AG10803 (cell line): ENCODE measurements at regions not wholly inside any gene's neighbourhood (a gene's known extent, or its start where the extent isn't known, plus 50 kb on each side); places are given as distances from the start of the nearest gene placed in this dataset.

Experiments used
- DNase-seq: peaks from one replicate; pipeline ENCODE4 v3.0.0; 2010; ENCODE audit warnings: low read depth
- H3K4me3 ChIP-seq: 2 replicates; pipeline ENCODE4 v1.5.1; 2011; ENCODE audit warnings: mild to moderate bottlenecking, low read length, control low read depth
- TF ChIP-seq, protein P1 (sequence below): conservative IDR thresholded peaks from 2 replicates; pipeline ENCODE4 v1.5.1; 2011; ENCODE audit warnings: mild to moderate bottlenecking, low read length, control low read depth, inconsistent platforms

DNA sequence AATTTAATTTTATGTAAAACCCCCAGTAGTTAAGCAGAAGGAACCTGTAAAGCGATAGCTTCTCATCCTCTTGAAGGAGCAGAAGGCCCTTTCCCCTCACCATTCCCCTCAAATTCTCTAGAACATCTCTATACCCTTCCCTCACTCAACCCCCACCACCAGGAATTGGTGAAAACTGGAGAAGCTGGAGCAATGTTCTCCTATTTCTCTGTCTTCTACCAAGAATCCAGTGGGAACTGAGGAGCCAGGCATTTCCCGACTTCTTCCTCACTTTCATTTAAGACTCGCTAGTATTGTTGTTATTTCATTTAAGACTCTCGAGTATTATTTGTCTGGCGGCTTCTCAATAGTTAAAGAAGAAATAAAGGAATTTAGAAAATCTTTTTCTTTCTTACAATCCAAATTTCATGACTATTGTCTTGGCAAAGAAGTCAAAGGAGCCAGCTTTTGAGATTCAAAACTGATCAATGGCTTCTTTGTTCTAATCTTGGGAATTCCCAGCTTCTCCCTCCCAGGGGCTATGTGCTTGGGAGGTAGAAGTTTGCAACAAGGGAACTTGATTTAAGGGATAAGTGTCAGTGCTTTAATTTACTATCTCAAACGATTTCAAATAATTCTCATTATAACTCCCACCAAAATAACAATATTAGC, 253.3 kb upstream of the ADGRL2 start:
- DNase-seq = no peak
- TF ChIP-seq, protein P1, sequence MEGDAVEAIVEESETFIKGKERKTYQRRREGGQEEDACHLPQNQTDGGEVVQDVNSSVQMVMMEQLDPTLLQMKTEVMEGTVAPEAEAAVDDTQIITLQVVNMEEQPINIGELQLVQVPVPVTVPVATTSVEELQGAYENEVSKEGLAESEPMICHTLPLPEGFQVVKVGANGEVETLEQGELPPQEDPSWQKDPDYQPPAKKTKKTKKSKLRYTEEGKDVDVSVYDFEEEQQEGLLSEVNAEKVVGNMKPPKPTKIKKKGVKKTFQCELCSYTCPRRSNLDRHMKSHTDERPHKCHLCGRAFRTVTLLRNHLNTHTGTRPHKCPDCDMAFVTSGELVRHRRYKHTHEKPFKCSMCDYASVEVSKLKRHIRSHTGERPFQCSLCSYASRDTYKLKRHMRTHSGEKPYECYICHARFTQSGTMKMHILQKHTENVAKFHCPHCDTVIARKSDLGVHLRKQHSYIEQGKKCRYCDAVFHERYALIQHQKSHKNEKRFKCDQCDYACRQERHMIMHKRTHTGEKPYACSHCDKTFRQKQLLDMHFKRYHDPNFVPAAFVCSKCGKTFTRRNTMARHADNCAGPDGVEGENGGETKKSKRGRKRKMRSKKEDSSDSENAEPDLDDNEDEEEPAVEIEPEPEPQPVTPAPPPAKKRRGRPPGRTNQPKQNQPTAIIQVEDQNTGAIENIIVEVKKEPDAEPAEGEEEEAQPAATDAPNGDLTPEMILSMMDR = no peak
- H3K4me3 ChIP-seq = no peak overlapping the region

- TF ChIP-seq, protein P1 = no peak
- no peak overlapping the region for H3K4me3 ChIP-seq
- DNase-seq = no peak
These were observed 255.0 kb upstream of the ADGRL2 start for GRCh38 chr1:81545734-81546133.

- no peak overlapping the region for H3K4me3 ChIP-seq
- no peak for DNase-seq
- TF ChIP-seq, protein P1 = no peak
These were observed 257.0 kb upstream of the ADGRL2 start for GRCh38 chr1:81543764-81544163.

DNA sequence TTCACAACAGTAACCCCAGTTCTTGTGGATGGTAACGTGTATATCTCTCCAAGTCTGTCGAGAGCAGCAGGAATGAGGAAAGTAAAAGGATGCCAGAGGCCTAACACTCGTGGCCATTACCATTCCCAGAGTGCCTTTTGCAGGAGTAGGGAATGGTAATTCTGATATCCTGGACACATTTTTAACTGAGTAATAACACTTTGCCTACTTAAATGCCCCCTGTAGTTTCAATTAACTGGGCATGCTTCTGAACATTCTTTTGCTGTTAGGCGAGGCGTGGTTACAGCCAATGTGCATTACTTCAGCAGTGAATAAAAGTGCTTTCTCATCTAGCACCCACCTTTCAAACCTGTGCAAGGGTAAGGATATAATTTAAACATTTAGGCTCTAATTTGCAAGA, 258.5 kb upstream of the ADGRL2 start:
- DNase-seq = no peak
- TF ChIP-seq, protein P1 = no peak
- H3K4me3 ChIP-seq = no peak overlapping the region

DNA sequence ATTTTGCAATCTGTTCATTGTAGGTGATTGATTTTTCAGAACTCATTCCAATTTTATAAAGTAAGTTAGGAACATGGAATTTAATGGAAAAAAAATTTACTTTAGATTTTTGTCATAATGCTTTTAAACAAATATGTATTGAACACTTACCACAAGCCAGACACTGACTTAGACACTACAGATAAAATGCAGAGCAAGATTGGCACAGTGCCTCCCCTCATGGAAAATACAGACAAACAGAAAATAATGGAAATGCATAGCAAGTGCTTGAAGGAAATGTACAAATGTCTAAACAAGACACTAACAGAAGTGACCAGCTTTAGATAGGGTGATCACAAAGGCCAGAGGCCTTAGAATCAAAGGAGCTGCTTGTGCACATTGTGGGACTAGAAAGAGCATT, 260.5 kb upstream of the ADGRL2 start:
- TF ChIP-seq, protein P1 = no peak
- H3K4me3 ChIP-seq = no peak overlapping the region
- DNase-seq = no peak

DNA sequence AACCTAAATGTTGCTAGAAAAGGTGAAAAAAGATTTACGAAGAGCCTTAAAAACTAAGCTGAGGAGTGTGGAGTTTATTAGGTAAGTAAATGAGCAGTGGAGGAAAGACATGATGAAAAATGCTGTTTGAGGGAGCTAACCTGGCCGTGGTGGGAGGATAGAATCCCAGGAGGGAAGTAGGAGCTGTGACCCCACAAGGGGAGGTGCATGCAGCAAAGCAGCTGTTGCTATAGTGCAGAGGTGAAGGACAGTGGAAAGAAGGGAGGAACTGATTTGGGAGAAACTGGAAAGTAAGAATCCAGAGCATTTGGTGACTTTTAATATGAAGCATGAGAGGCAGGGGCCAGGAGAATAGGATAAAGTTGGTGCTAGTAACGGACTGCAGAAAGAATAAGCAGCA, 271.7 kb upstream of the ADGRL2 start:
- H3K4me3 ChIP-seq = no peak overlapping the region
- no peak for DNase-seq
- TF ChIP-seq, protein P1 = no peak

DNA sequence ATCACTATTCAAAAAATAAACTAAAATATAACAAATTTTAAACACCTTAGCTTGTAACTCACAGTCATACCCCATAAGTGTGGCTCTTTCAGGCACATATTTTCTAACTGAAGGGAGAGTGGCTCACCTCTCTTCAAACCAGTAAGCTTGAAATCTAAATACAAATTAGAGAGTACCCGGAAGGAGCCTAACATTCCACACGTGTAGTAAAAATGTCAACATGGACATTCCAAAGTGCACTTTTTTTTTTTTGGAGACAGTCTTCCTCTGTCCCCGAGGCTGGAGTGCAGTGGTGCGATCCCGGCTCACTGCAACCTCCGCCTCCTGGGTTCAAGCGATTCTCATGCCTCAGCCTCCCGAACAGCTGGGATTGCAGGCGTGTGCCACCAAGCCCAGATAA, 275.6 kb upstream of the ADGRL2 start:
- TF ChIP-seq, protein P1 = no peak
- no peak overlapping the region for H3K4me3 ChIP-seq
- no peak for DNase-seq
